Breast epithelium (tissue), 4 donors: ENCODE measurements at regions not wholly inside any gene's neighbourhood (a gene's known extent, or its start where the extent isn't known, plus 50 kb on each side); places are given as distances from the start of the nearest gene placed in this dataset.

Experiments used
- DNase-seq, 2 donors: peaks; one replicate each; pipeline ENCODE4 v3.0.0-alpha.2; 2019; ENCODE audit warnings: low spot score in 2 of 2
- H3K27ac ChIP-seq, 2 donors: fragments of 200-600 bp; sonication (generic) in 1 of 2; one replicate each; pipeline ENCODE4 v1.5.1; 2016 to 2019; ENCODE audit warnings: mild to moderate bottlenecking in 1 of 2
- H3K27me3 ChIP-seq, 2 donors: fragments of 200-600 bp; sonication (generic) in 1 of 2; one replicate each; pipeline versions ENCODE4 v1.5.1 to v1.6.0; 2017 to 2019; ENCODE audit warnings: control low read depth in 1 of 2, mild to moderate bottlenecking in 1 of 2
- H3K36me3 ChIP-seq: fragments of 200-600 bp; one replicate; pipeline ENCODE4 v1.5.1; 2019
- H3K4me1 ChIP-seq, 2 donors: fragments of 200-600 bp; sonication (generic); one replicate each; pipeline ENCODE4 v1.5.1; 2016 to 2019; ENCODE audit warnings: control low read depth in 1 of 2
- H3K4me3 ChIP-seq, 3 donors: fragments of 200-600 bp; sonication (generic); 1 replicate in 2 of 3; 2 replicates in 1 of 3; pipeline ENCODE4 v1.5.1; 2016 to 2019; ENCODE audit warnings: mild to moderate bottlenecking in 3 of 3, moderate library complexity in 2 of 3
- H3K9me3 ChIP-seq, 2 donors: fragments of 200-600 bp; sonication (generic) in 1 of 2; one replicate each; pipeline ENCODE4 v1.5.1; 2016 to 2019; ENCODE audit warnings: control low read depth in 1 of 2
- POLR2A ChIP-seq: fragments of 450-650 bp; IDR thresholded peaks from one replicate; pipeline ENCODE4 v1.6.1; 2016; ENCODE audit warnings: antibody characterized with exemption, mild to moderate bottlenecking, moderate library complexity
- POLR2AphosphoS5 ChIP-seq, 3 donors: sonication (generic); formaldehyde crosslinking; IDR thresholded peaks; one replicate each; pipeline ENCODE4 v1.6.1; 2017; ENCODE audit warnings: antibody characterized with exemption in 3 of 3
- intact Hi-C: fragments of 100-400 bp; cut with DNase I; formaldehyde crosslinking; loops from one replicate; pipeline ENCODE4 v1.15.1; 2023; ENCODE audit warnings: low total_unique reads
- TF ChIP-seq, protein P1 (sequence below), 3 donors: fragments of 450-650 bp; IDR thresholded peaks; one replicate each; pipeline ENCODE4 v1.5.1; 2016 to 2017; ENCODE audit warnings: antibody characterized with exemption in 3 of 3, mild to moderate bottlenecking in 3 of 3, moderate library complexity in 3 of 3

DNA sequence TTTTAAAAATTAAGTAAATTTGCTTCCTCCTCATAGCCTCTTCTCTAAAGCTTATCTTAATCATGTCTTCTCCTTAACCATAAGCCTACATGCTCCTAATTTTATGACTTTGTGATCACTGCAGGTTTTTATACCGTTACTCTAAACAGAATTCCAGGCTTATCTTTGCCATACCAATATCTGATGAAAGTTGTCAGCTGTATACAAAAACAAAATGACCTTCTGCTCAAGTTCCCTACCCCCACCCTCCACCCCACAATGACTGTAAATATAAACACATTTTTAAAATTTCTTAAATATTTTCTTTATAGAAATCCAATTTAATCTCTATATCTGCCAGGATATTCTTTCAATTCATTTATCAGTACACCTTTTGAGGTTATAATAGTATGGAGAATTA, 60.5 kb upstream of the SGK1 start:
- H3K27me3 ChIP-seq: no peaks in the 10 kb centered on the region
- DNase-seq: no peak
- TF ChIP-seq POLR2AphosphoS5 (IDR thresholded peaks at IDR 0.05) (no peak), POLR2A (no peak)
- TF ChIP-seq, protein P1, sequence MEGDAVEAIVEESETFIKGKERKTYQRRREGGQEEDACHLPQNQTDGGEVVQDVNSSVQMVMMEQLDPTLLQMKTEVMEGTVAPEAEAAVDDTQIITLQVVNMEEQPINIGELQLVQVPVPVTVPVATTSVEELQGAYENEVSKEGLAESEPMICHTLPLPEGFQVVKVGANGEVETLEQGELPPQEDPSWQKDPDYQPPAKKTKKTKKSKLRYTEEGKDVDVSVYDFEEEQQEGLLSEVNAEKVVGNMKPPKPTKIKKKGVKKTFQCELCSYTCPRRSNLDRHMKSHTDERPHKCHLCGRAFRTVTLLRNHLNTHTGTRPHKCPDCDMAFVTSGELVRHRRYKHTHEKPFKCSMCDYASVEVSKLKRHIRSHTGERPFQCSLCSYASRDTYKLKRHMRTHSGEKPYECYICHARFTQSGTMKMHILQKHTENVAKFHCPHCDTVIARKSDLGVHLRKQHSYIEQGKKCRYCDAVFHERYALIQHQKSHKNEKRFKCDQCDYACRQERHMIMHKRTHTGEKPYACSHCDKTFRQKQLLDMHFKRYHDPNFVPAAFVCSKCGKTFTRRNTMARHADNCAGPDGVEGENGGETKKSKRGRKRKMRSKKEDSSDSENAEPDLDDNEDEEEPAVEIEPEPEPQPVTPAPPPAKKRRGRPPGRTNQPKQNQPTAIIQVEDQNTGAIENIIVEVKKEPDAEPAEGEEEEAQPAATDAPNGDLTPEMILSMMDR (IDR thresholded peaks at IDR 0.05): no peak
- no peaks in the 10 kb centered on the region for H3K36me3 ChIP-seq
- intact Hi-C loops: no loop called here
- H3K27ac ChIP-seq: no peak overlapping the region
- H3K4me1 ChIP-seq: peaks cover 0 to 4% of the 10 kb centered on the region in 2 donors
- no peak overlapping the region for H3K4me3 ChIP-seq
- no peaks in the 10 kb centered on the region for H3K9me3 ChIP-seq

GRCh38 chr6:134376785-134377184, 58.9 kb upstream of the SGK1 start:
- intact Hi-C loops: no loop called here
- DNase-seq: no peak
- Histone ChIP-seq H3K4me3 (no peak overlapping the region), H3K27ac (no peak overlapping the region), H3K27me3 (no peaks in the 10 kb centered on the region), H3K9me3 (no peaks in the 10 kb centered on the region), H3K4me1 (peaks cover 0 to 4% of the 10 kb centered on the region in 2 donors), H3K36me3 (no peaks in the 10 kb centered on the region)
- TF ChIP-seq, protein P1 (IDR thresholded peaks at IDR 0.05): no peak
- TF ChIP-seq POLR2A (no peak), POLR2AphosphoS5 (IDR thresholded peaks at IDR 0.05) (no peak)

- H3K9me3 ChIP-seq: no peaks in the 10 kb centered on the region
- H3K27me3 ChIP-seq: no peaks in the 10 kb centered on the region
- H3K4me3 ChIP-seq: no peak overlapping the region
- H3K4me1 ChIP-seq: peaks cover 0 to 4% of the 10 kb centered on the region in 2 donors
- no peak for DNase-seq
- no peak overlapping the region for H3K27ac ChIP-seq
- intact Hi-C loops: no loop called here
- H3K36me3 ChIP-seq: no peaks in the 10 kb centered on the region
- TF ChIP-seq POLR2A (no peak), POLR2AphosphoS5 (IDR thresholded peaks at IDR 0.05) (no peak)
- TF ChIP-seq, protein P1 (IDR thresholded peaks at IDR 0.05): no peak
Measured at GRCh38 chr6:134375220-134375580, 57.3 kb upstream of the SGK1 start.

- Histone ChIP-seq H3K4me1 (peaks cover 0 to 4% of the 10 kb centered on the region in 2 donors), H3K27ac (no peak overlapping the region), H3K27me3 (no peaks in the 10 kb centered on the region), H3K4me3 (no peak overlapping the region), H3K9me3 (no peaks in the 10 kb centered on the region), H3K36me3 (no peaks in the 10 kb centered on the region)
- no peak for DNase-seq
- intact Hi-C loops: no loop called here
- TF ChIP-seq POLR2AphosphoS5 (IDR thresholded peaks at IDR 0.05): no peak
- no peak for TF ChIP-seq POLR2A
- TF ChIP-seq, protein P1 (IDR thresholded peaks at IDR 0.05): no peak
Measured at GRCh38 chr6:134374491-134375219, 56.7 kb upstream of the SGK1 start.

- intact Hi-C loops: no loop called here
- Histone ChIP-seq H3K27me3 (no peaks in the 10 kb centered on the region), H3K27ac (no peak overlapping the region), H3K36me3 (no peaks in the 10 kb centered on the region), H3K4me3 (no peak overlapping the region), H3K9me3 (no peaks in the 10 kb centered on the region), H3K4me1 (no peaks in the 10 kb centered on the region)
- TF ChIP-seq POLR2AphosphoS5 (IDR thresholded peaks at IDR 0.05) (no peak), POLR2A (no peak)
- TF ChIP-seq, protein P1 (IDR thresholded peaks at IDR 0.05): no peak
- DNase-seq: no peak
Measured at GRCh38 chr6:134373993-134374392, 56.1 kb upstream of the SGK1 start.
